ENCODE measurements at regions not wholly inside any gene's neighbourhood (a gene's known extent, or its start where the extent isn't known, plus 50 kb on each side); places are given as distances from the start of the nearest gene placed in this dataset.

- H3K27ac ChIP-seq (ENCODE audit: low read depth in 1 of 2, low read length in 2 of 2), result no peak overlapping the region
- no peaks in the 10 kb centered on the region for H3K27me3 ChIP-seq (ENCODE audit: control insufficient read depth in 1 of 2, insufficient read depth in 2 of 2, low read length in 2 of 2)
- no peak overlapping the region for H3K4me3 ChIP-seq (ENCODE audit: low read length)
- POLR2A ChIA-PET, result no interaction called here
- no peak overlapping the region for H3K27ac Mint-ChIP-seq
- no peak overlapping the region for H3K4me3 Mint-ChIP-seq
- TF ChIP-seq CTCF (IDR thresholded peaks at IDR 0.05), result no peak
- H3K27me3 Mint-ChIP-seq, result no peaks in the 10 kb centered on the region
- H3K4me1 Mint-ChIP-seq (ENCODE audit: low read depth), result no peaks in the 10 kb centered on the region
- H3K36me3 ChIP-seq (ENCODE audit: insufficient read depth, low read length), result no peaks in the 10 kb centered on the region
- no peaks in the 10 kb centered on the region for H3K36me3 Mint-ChIP-seq (ENCODE audit: low read depth)
- intact Hi-C loops (cut with DNase I, micrococcal nuclease), result no loop called here
- H3K4me1 ChIP-seq (ENCODE audit: insufficient read depth, low read length), result no peaks in the 10 kb centered on the region
- H3K9me3 Mint-ChIP-seq, result peaks cover 16% of the 10 kb centered on the region
- ATAC-seq (ENCODE audit: poor library complexity), result no peak
- H3K9me3 ChIP-seq (ENCODE audit: control insufficient read depth in 1 of 2, insufficient read depth in 1 of 2, low read length in 2 of 2), result peaks cover 10 to 26% of the 10 kb centered on the region in 2 experiments
- peak in 1 of 14 experiments; percentile 25 for DNase-seq
- CTCF ChIA-PET, result no interaction called here
Observed at GRCh38 chr14:104335176-104335575, 196.8 kb downstream of the KIF26A start.

GRCh38 chr14:104335611-104336010, 197.2 kb downstream of the KIF26A start:
- H3K27me3 ChIP-seq (ENCODE audit: control insufficient read depth in 1 of 2, insufficient read depth in 2 of 2, low read length in 2 of 2), result no peaks in the 10 kb centered on the region
- POLR2A ChIA-PET, result no interaction called here
- no peak for TF ChIP-seq CTCF (IDR thresholded peaks at IDR 0.05)
- Mint-ChIP-seq H3K27me3 (no peaks in the 10 kb centered on the region), H3K9me3 (peaks cover 16% of the 10 kb centered on the region), H3K4me1 (ENCODE audit: low read depth) (no peaks in the 10 kb centered on the region), H3K27ac (no peak overlapping the region), H3K4me3 (no peak overlapping the region), H3K36me3 (ENCODE audit: low read depth) (no peaks in the 10 kb centered on the region)
- no peak overlapping the region for H3K4me3 ChIP-seq (ENCODE audit: low read length)
- no peak overlapping the region for H3K27ac ChIP-seq (ENCODE audit: low read depth in 1 of 2, low read length in 2 of 2)
- CTCF ChIA-PET, result no interaction called here
- ATAC-seq (ENCODE audit: poor library complexity) (no peak), DNase-seq (peak in 1 of 14 experiments; percentile 21)
- no peaks in the 10 kb centered on the region for H3K4me1 ChIP-seq (ENCODE audit: insufficient read depth, low read length)
- peaks cover 6 to 26% of the 10 kb centered on the region in 2 experiments for H3K9me3 ChIP-seq (ENCODE audit: control insufficient read depth in 1 of 2, insufficient read depth in 1 of 2, low read length in 2 of 2)
- intact Hi-C loops (cut with DNase I, micrococcal nuclease), result no loop called here
- H3K36me3 ChIP-seq (ENCODE audit: insufficient read depth, low read length), result no peaks in the 10 kb centered on the region

GRCh38 chr14:104337351-104337750, 199.0 kb downstream of the KIF26A start:
- Mint-ChIP-seq H3K27me3 (peaks cover 4% of the 10 kb centered on the region), H3K36me3 (ENCODE audit: low read depth) (no peaks in the 10 kb centered on the region), H3K4me1 (ENCODE audit: low read depth) (no peaks in the 10 kb centered on the region), H3K27ac (no peak overlapping the region), H3K9me3 (peaks cover 13% of the 10 kb centered on the region), H3K4me3 (no peak overlapping the region)
- no peaks in the 10 kb centered on the region for H3K36me3 ChIP-seq (ENCODE audit: insufficient read depth, low read length)
- ChIA-PET CTCF (no interaction called here), POLR2A (no interaction called here)
- intact Hi-C loops (cut with DNase I, micrococcal nuclease), result no loop called here
- no peaks in the 10 kb centered on the region for H3K4me1 ChIP-seq (ENCODE audit: insufficient read depth, low read length)
- peak in 1 of 14 experiments; percentile 15 for DNase-seq
- peaks cover 3 to 22% of the 10 kb centered on the region in 2 experiments for H3K9me3 ChIP-seq (ENCODE audit: control insufficient read depth in 1 of 2, insufficient read depth in 1 of 2, low read length in 2 of 2)
- H3K27ac ChIP-seq (ENCODE audit: low read depth in 1 of 2, low read length in 2 of 2), result no peak overlapping the region
- no peak overlapping the region for H3K4me3 ChIP-seq (ENCODE audit: low read length)
- no peak for TF ChIP-seq CTCF (IDR thresholded peaks at IDR 0.05)
- H3K27me3 ChIP-seq (ENCODE audit: control insufficient read depth in 1 of 2, insufficient read depth in 2 of 2, low read length in 2 of 2), result no peaks in the 10 kb centered on the region
- no peak for ATAC-seq (ENCODE audit: poor library complexity)
